Panc1 (cell line): ENCODE measurements at regions not wholly inside any gene's neighbourhood (a gene's known extent, or its start where the extent isn't known, plus 50 kb on each side); places are given as distances from the start of the nearest gene placed in this dataset.
A peak's percentile ranks its signal among the peaks of the same experiment; 100 is the strongest.
"Not testable (repeated sequence)": the region's sequence is repeated elsewhere in the genome, so short reads cannot be mapped to it uniquely, and the experiment has no call there.

ENCODE experiments used
- ATAC-seq: fragments of 200-7000 bp; cut with Tn5 transposase; 2 replicates; pipeline ENCODE4 v1.9.1; 2020; ENCODE audit warnings: mild to moderate bottlenecking, moderate library complexity
- BruUV-seq: library from RNA; stranded (reverse); fragments of 400-500 nt; replicated peaks from 2 replicates; lab custom pipeline; 2021; lab: Mats Ljungman, UMichigan
- CTCF ChIA-PET: fragments of 300-600 bp; sonication (Branson Sonifier 250); formaldehyde crosslinking; loops from one replicate; lab custom pipeline; 2022; ENCODE audit warnings: antibody characterized with exemption; lab: Charles Lee
- POLR2A ChIA-PET: fragments of 300-600 bp; sonication (Branson Sonifier 250); formaldehyde crosslinking; loops from one replicate; lab custom pipeline; 2022; ENCODE audit warnings: antibody characterized with exemption; lab: Charles Lee
- DNase-seq: peaks from one replicate; pipeline ENCODE4 v3.0.0-alpha.2; 2010; ENCODE audit warnings: low read depth, low spot score
- H3K27ac ChIP-seq: 2 replicates; pipeline ENCODE4 v1.5.1; 2011; ENCODE audit warnings: mild to moderate bottlenecking, low read length, inconsistent platforms
- H3K27me3 ChIP-seq: fragments of 200-500 bp; sonication (Bioruptor generic); 2 replicates; pipeline ENCODE4 v1.6.0; 2014; ENCODE audit warnings: low read length, inconsistent platforms; ENCODE audit not compliant: control insufficient read depth, insufficient read depth
- H3K36me3 ChIP-seq: fragments of 200-500 bp; sonication (Bioruptor generic); 2 replicates; pipeline ENCODE4 v1.5.1; 2014; ENCODE audit warnings: inconsistent platforms, mild to moderate bottlenecking, low read length, moderate library complexity; ENCODE audit not compliant: control insufficient read depth, insufficient read depth
- H3K4me1 ChIP-seq: 2 replicates; pipeline ENCODE4 v1.5.1; 2011; ENCODE audit warnings: inconsistent platforms, mild to moderate bottlenecking, low read length, moderate library complexity; ENCODE audit not compliant: control insufficient read depth, insufficient read depth
- H3K4me3 ChIP-seq, 2 experiments: 2 replicates each; pipeline ENCODE4 v1.5.1; 2011 to 2012; ENCODE audit warnings: low read depth in 2 of 2, low read length in 2 of 2, mild to moderate bottlenecking in 2 of 2, inconsistent platforms in 1 of 2, moderate library complexity in 1 of 2
- H3K9me3 ChIP-seq: fragments of 200-500 bp; sonication (Bioruptor generic); 2 replicates; pipeline ENCODE4 v1.5.1; 2014; ENCODE audit warnings: low read depth, mild to moderate bottlenecking, inconsistent platforms, low read length, moderate library complexity; ENCODE audit not compliant: control insufficient read depth, insufficient read depth
- POLR2AphosphoS5 ChIP-seq: IDR thresholded peaks from 2 replicates; pipeline ENCODE4 v1.6.1; 2012; ENCODE audit warnings: mild to moderate bottlenecking, low read depth, low read length, moderate library complexity
- SIN3A ChIP-seq: IDR thresholded peaks from 2 replicates; pipeline ENCODE4 v1.6.1; 2012; ENCODE audit warnings: low read depth, mild to moderate bottlenecking, low read length, moderate library complexity, borderline replicate concordance; ENCODE audit not compliant: insufficient read depth
- TCF7L2 ChIP-seq: IDR thresholded peaks from 2 replicates; pipeline ENCODE4 v1.6.1; 2011; ENCODE audit warnings: mild to moderate bottlenecking, low read depth, low read length, inconsistent platforms
- in situ Hi-C: cut with HindIII; loops from 2 replicates; pipeline ENCODE4 v1.10.0; 2016; ENCODE audit warnings: low sequenced_read_pairs, low pct_unique_long_range_greater_than_20kb
- intact Hi-C: fragments of 100-400 bp; cut with micrococcal nuclease; formaldehyde crosslinking; loops from one replicate; pipeline ENCODE4 v1.10.0; 2022; ENCODE audit not compliant: unreplicated experiment
- TF ChIP-seq, protein P1 (sequence below): fragments of 450-650 bp; IDR thresholded peaks from 2 replicates; pipeline ENCODE4 v1.5.1; 2017; ENCODE audit warnings: mild to moderate bottlenecking
- TF ChIP-seq, protein P2 (sequence below), 2 experiments: IDR thresholded peaks; 2 replicates each; pipeline ENCODE4 v1.6.1; 2011 to 2012; ENCODE audit warnings: low read depth in 2 of 2, control low read depth in 1 of 2, low read length in 1 of 2, mild to moderate bottlenecking in 1 of 2, moderate library complexity in 1 of 2; ENCODE audit not compliant: insufficient read depth in 1 of 2

DNA sequence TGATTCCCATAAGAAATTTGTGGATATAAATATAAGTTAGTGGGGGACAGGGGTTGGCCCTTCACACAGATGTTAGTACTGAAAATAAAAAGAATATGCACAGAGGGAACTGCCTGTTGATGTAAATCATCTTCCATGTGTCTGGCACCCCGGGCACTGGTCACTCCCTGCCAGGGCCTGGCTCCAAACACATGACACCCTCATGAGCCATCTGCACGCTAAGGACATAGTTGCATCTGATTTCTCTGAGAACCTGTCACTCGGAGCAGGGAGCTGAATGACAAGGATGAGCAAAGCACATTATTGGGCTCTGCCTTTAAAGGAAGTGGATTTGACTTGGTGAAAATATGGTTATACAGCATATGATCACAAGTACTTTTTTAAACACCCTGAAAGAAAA, 66.2 kb upstream of the TSC22D2 start:
- BruUV-seq, result no TSS peak
- no peak for DNase-seq
- no peak for ATAC-seq
- H3K36me3 ChIP-seq, result no peaks in the 10 kb centered on the region
- intact Hi-C loops, result loop anchor here (10.0 kb wide), 1 partner anchor 107 kb away; no protein-coding TSS in a partner anchor
- ChIA-PET POLR2A (no interaction called here), CTCF (no interaction called here)
- no peaks in the 10 kb centered on the region for H3K27me3 ChIP-seq
- peaks cover 69% of the 10 kb centered on the region for H3K4me1 ChIP-seq
- in situ Hi-C loops, result no loop called here
- peaks cover 11% of the 10 kb centered on the region; the same call in 1 of the 2 replicates for H3K9me3 ChIP-seq
- no peak overlapping the region for H3K4me3 ChIP-seq
- H3K27ac ChIP-seq, result peak overlapping the region; percentile 100
- no peak for TF ChIP-seq TCF7L2
- TF ChIP-seq, protein P1, sequence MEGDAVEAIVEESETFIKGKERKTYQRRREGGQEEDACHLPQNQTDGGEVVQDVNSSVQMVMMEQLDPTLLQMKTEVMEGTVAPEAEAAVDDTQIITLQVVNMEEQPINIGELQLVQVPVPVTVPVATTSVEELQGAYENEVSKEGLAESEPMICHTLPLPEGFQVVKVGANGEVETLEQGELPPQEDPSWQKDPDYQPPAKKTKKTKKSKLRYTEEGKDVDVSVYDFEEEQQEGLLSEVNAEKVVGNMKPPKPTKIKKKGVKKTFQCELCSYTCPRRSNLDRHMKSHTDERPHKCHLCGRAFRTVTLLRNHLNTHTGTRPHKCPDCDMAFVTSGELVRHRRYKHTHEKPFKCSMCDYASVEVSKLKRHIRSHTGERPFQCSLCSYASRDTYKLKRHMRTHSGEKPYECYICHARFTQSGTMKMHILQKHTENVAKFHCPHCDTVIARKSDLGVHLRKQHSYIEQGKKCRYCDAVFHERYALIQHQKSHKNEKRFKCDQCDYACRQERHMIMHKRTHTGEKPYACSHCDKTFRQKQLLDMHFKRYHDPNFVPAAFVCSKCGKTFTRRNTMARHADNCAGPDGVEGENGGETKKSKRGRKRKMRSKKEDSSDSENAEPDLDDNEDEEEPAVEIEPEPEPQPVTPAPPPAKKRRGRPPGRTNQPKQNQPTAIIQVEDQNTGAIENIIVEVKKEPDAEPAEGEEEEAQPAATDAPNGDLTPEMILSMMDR, result no peak
- TF ChIP-seq POLR2AphosphoS5, result no peak
- TF ChIP-seq, protein P2, sequence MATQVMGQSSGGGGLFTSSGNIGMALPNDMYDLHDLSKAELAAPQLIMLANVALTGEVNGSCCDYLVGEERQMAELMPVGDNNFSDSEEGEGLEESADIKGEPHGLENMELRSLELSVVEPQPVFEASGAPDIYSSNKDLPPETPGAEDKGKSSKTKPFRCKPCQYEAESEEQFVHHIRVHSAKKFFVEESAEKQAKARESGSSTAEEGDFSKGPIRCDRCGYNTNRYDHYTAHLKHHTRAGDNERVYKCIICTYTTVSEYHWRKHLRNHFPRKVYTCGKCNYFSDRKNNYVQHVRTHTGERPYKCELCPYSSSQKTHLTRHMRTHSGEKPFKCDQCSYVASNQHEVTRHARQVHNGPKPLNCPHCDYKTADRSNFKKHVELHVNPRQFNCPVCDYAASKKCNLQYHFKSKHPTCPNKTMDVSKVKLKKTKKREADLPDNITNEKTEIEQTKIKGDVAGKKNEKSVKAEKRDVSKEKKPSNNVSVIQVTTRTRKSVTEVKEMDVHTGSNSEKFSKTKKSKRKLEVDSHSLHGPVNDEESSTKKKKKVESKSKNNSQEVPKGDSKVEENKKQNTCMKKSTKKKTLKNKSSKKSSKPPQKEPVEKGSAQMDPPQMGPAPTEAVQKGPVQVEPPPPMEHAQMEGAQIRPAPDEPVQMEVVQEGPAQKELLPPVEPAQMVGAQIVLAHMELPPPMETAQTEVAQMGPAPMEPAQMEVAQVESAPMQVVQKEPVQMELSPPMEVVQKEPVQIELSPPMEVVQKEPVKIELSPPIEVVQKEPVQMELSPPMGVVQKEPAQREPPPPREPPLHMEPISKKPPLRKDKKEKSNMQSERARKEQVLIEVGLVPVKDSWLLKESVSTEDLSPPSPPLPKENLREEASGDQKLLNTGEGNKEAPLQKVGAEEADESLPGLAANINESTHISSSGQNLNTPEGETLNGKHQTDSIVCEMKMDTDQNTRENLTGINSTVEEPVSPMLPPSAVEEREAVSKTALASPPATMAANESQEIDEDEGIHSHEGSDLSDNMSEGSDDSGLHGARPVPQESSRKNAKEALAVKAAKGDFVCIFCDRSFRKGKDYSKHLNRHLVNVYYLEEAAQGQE (IDR thresholded peaks at IDR 0.05; ENCODE audit: insufficient read depth in 1 of 2, low read depth in 2 of 2, low read length in 1 of 2), result no peak
- TF ChIP-seq SIN3A, result no peak

DNA sequence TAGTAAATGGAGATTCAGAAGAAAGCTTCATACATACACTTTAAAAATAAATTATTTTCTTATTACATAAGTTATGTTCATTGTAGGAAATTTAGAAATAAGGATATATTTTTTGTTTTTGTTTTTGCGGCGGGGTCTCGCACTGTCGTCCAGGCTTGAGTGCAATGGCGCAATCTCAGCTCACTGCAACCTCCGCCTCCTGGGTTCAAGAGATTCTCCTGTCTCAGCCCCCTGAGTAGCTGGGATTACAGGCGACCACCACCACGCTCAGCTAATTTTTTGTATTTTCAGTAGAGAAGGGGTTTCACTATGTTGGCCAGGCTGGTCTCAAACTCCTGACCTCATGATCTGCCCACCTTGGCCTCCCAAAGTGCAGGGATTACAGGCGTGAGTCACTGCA, 71.7 kb upstream of the TSC22D2 start:
- intact Hi-C loops, result not testable (repeated sequence)

DNA sequence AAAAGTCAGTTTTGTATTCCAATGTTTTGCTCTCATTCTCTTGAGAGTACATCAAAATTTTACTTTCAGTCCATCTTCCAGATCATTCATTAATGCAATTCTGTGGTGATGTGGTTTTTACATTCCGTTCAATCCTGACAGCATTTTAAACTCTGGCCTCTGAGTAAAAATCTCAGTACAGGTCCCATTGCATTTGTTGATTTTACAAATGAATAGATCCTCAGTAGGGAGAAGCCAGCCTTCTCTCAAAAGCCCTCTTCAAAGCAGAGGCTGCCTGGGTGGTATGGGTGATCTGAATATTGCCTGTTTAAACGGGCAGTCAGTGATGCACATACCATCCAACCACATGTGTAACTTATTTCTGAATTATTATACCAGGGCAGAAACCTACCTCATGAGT, 72.5 kb upstream of the TSC22D2 start:
- TF ChIP-seq TCF7L2, result no peak
- TF ChIP-seq, protein P2 (IDR thresholded peaks at IDR 0.05; ENCODE audit: insufficient read depth in 1 of 2, low read depth in 2 of 2, low read length in 1 of 2), result no peak
- no peak for ATAC-seq
- POLR2A ChIA-PET, result interaction anchor here (0.9 kb wide), 1 partner anchor 12 kb away, joined by 3 read pairs; no protein-coding TSS in a partner anchor
- Histone ChIP-seq H3K4me1 (peaks cover 13% of the 10 kb centered on the region), H3K9me3 (peaks cover 11% of the 10 kb centered on the region; the same call in 1 of the 2 replicates), H3K4me3 (no peak overlapping the region), H3K36me3 (no peaks in the 10 kb centered on the region), H3K27ac (peak overlapping the region; percentile 51; the same call in 1 of the 2 replicates), H3K27me3 (no peaks in the 10 kb centered on the region)
- intact Hi-C loops, result no loop called here
- CTCF ChIA-PET, result interaction anchor here (0.6 to 0.7 kb wide), 2 partner anchors 111 to 160 kb away, joined by 3 to 5 read pairs; no protein-coding TSS in a partner anchor
- no peak for DNase-seq
- in situ Hi-C loops, result no loop called here
- no TSS peak for BruUV-seq

More for the DNA sequence above, 71.7 kb upstream of the TSC22D2 start:
- in situ Hi-C loops, H3K27me3 ChIP-seq, DNase-seq, BruUV-seq, H3K27ac ChIP-seq, ATAC-seq, H3K4me3 ChIP-seq, H3K36me3 ChIP-seq: not testable (repeated sequence)
- Histone ChIP-seq H3K4me1 (peaks cover 20% of the 10 kb centered on the region), H3K9me3 (peaks cover 11% of the 10 kb centered on the region; the same call in 1 of the 2 replicates)
- ChIA-PET CTCF (interaction anchor here (0.6 kb wide), 1 partner anchor 111 kb away, joined by 5 read pairs; no protein-coding TSS in a partner anchor), POLR2A (interaction anchor here (0.9 kb wide), 1 partner anchor 12 kb away, joined by 3 read pairs; no protein-coding TSS in a partner anchor)
